ENCODE measurements at regions not wholly inside any gene's neighbourhood (a gene's known extent, or its start where the extent isn't known, plus 50 kb on each side); places are given as distances from the start of the nearest gene placed in this dataset.
"Not testable (repeated sequence)": the region's sequence is repeated elsewhere in the genome, so short reads cannot be mapped to it uniquely, and the experiment has no call there.

- no peak overlapping the region for H3K4me3 Mint-ChIP-seq
- DNase-seq (no peak), ATAC-seq (no peak)
- no peaks in the 10 kb centered on the region for H3K4me1 Mint-ChIP-seq
- peaks cover 6% of the 10 kb centered on the region for H3K27me3 Mint-ChIP-seq
- no peaks in the 10 kb centered on the region for H3K36me3 Mint-ChIP-seq (ENCODE audit: low read depth)
- no peaks in the 10 kb centered on the region for H3K9me3 ChIP-seq (ENCODE audit: control insufficient read depth, low read length, poor library complexity, severe bottlenecking)
- H3K27ac Mint-ChIP-seq = no peak overlapping the region
Measured at GRCh38 chr1:98157524-98158313, 236.9 kb upstream of the DPYD start.

GRCh38 chr1:98147280-98147679, 226.4 kb upstream of the DPYD start:
- no peak overlapping the region for H3K27ac Mint-ChIP-seq
- no peaks in the 10 kb centered on the region for H3K4me1 Mint-ChIP-seq
- no peaks in the 10 kb centered on the region for H3K36me3 Mint-ChIP-seq (ENCODE audit: low read depth)
- H3K9me3 ChIP-seq (ENCODE audit: control insufficient read depth, low read length, poor library complexity, severe bottlenecking) = no peaks in the 10 kb centered on the region
- no peak overlapping the region for H3K4me3 Mint-ChIP-seq
- DNase-seq (no peak), ATAC-seq (no peak)
- H3K27me3 Mint-ChIP-seq = no peaks in the 10 kb centered on the region

- Mint-ChIP-seq H3K4me3 (no peak overlapping the region), H3K27me3 (no peaks in the 10 kb centered on the region), H3K36me3 (ENCODE audit: low read depth) (no peaks in the 10 kb centered on the region), H3K4me1 (no peaks in the 10 kb centered on the region), H3K27ac (no peak overlapping the region)
- H3K9me3 ChIP-seq (ENCODE audit: control insufficient read depth, low read length, poor library complexity, severe bottlenecking) = no peaks in the 10 kb centered on the region
- DNase-seq (no peak), ATAC-seq (no peak)
Measured at GRCh38 chr1:98145655-98146054, 224.8 kb upstream of the DPYD start.

GRCh38 chr1:98143403-98143802, 222.6 kb upstream of the DPYD start:
- ATAC-seq (no peak), DNase-seq (no peak)
- no peaks in the 10 kb centered on the region for H3K4me1 Mint-ChIP-seq
- H3K36me3 Mint-ChIP-seq (ENCODE audit: low read depth) = no peaks in the 10 kb centered on the region
- no peak overlapping the region for H3K4me3 Mint-ChIP-seq
- no peak overlapping the region for H3K27ac Mint-ChIP-seq
- no peaks in the 10 kb centered on the region for H3K27me3 Mint-ChIP-seq
- H3K9me3 ChIP-seq (ENCODE audit: control insufficient read depth, low read length, poor library complexity, severe bottlenecking) = no peaks in the 10 kb centered on the region

- Mint-ChIP-seq H3K27me3 (peaks cover 6% of the 10 kb centered on the region), H3K4me1 (no peaks in the 10 kb centered on the region), H3K27ac (no peak overlapping the region), H3K36me3 (ENCODE audit: low read depth) (no peaks in the 10 kb centered on the region), H3K4me3 (no peak overlapping the region)
- DNase-seq (no peak), ATAC-seq (no peak)
- no peaks in the 10 kb centered on the region for H3K9me3 ChIP-seq (ENCODE audit: control insufficient read depth, low read length, poor library complexity, severe bottlenecking)
Measured at GRCh38 chr1:98133131-98133530, 212.3 kb upstream of the DPYD start.

GRCh38 chr1:98130408-98130807, 209.6 kb upstream of the DPYD start:
- Mint-ChIP-seq H3K27me3 (peaks cover 6% of the 10 kb centered on the region), H3K4me1 (no peaks in the 10 kb centered on the region), H3K36me3 (ENCODE audit: low read depth) (no peaks in the 10 kb centered on the region), H3K4me3 (no peak overlapping the region), H3K27ac (no peak overlapping the region)
- ATAC-seq (no peak), DNase-seq (no peak)
- no peaks in the 10 kb centered on the region for H3K9me3 ChIP-seq (ENCODE audit: control insufficient read depth, low read length, poor library complexity, severe bottlenecking)

- no peaks in the 10 kb centered on the region for H3K4me1 Mint-ChIP-seq
- no peak overlapping the region for H3K27ac Mint-ChIP-seq
- no peak for DNase-seq
- H3K36me3 Mint-ChIP-seq (ENCODE audit: low read depth) = no peaks in the 10 kb centered on the region
- H3K27me3 Mint-ChIP-seq = peaks cover 6% of the 10 kb centered on the region
- no peak for ATAC-seq
- no peak overlapping the region for H3K4me3 Mint-ChIP-seq
- no peaks in the 10 kb centered on the region for H3K9me3 ChIP-seq (ENCODE audit: control insufficient read depth, low read length, poor library complexity, severe bottlenecking)
Measured at GRCh38 chr1:98129491-98129890, 208.7 kb upstream of the DPYD start.

- no peak overlapping the region for H3K4me3 Mint-ChIP-seq
- H3K27ac Mint-ChIP-seq = no peak overlapping the region
- H3K27me3 Mint-ChIP-seq = no peaks in the 10 kb centered on the region
- H3K36me3 Mint-ChIP-seq (ENCODE audit: low read depth) = no peaks in the 10 kb centered on the region
- DNase-seq (no peak), ATAC-seq (no peak)
- no peaks in the 10 kb centered on the region for H3K4me1 Mint-ChIP-seq
- H3K9me3 ChIP-seq (ENCODE audit: control insufficient read depth, low read length, poor library complexity, severe bottlenecking) = no peaks in the 10 kb centered on the region
Measured at GRCh38 chr1:98126740-98127139, 205.9 kb upstream of the DPYD start.

- DNase-seq (no peak), ATAC-seq (no peak)
- no peak overlapping the region for H3K27ac Mint-ChIP-seq
- peaks cover under 1% of the 10 kb centered on the region for H3K27me3 Mint-ChIP-seq
- no peaks in the 10 kb centered on the region for H3K36me3 Mint-ChIP-seq (ENCODE audit: low read depth)
- no peak overlapping the region for H3K4me3 Mint-ChIP-seq
- H3K9me3 ChIP-seq (ENCODE audit: control insufficient read depth, low read length, poor library complexity, severe bottlenecking) = no peaks in the 10 kb centered on the region
- no peaks in the 10 kb centered on the region for H3K4me1 Mint-ChIP-seq
Measured at GRCh38 chr1:98121646-98122045, 200.8 kb upstream of the DPYD start.

- no peak for ATAC-seq
- Mint-ChIP-seq H3K36me3 (ENCODE audit: low read depth) (no peaks in the 10 kb centered on the region), H3K27me3 (peaks cover 7% of the 10 kb centered on the region), H3K4me3 (no peak overlapping the region), H3K27ac (no peak overlapping the region), H3K4me1 (no peaks in the 10 kb centered on the region)
- H3K9me3 ChIP-seq (ENCODE audit: control insufficient read depth, low read length, poor library complexity, severe bottlenecking) = no peaks in the 10 kb centered on the region
- no peak for DNase-seq
Measured at GRCh38 chr1:98119796-98120195, 199.0 kb upstream of the DPYD start.

- no peak overlapping the region for H3K4me3 Mint-ChIP-seq
- H3K27me3 Mint-ChIP-seq = peaks cover 7% of the 10 kb centered on the region
- no peaks in the 10 kb centered on the region for H3K9me3 ChIP-seq (ENCODE audit: control insufficient read depth, low read length, poor library complexity, severe bottlenecking)
- H3K36me3 Mint-ChIP-seq (ENCODE audit: low read depth) = no peaks in the 10 kb centered on the region
- H3K4me1 Mint-ChIP-seq = no peaks in the 10 kb centered on the region
- DNase-seq (no peak), ATAC-seq (no peak)
- H3K27ac Mint-ChIP-seq = no peak overlapping the region
Measured at GRCh38 chr1:98113811-98114210, 193.0 kb upstream of the DPYD start.

- H3K36me3 Mint-ChIP-seq (ENCODE audit: low read depth) = no peaks in the 10 kb centered on the region
- H3K9me3 ChIP-seq (ENCODE audit: control insufficient read depth, low read length, poor library complexity, severe bottlenecking) = no peaks in the 10 kb centered on the region
- ATAC-seq = no peak
- H3K27ac Mint-ChIP-seq = no peak overlapping the region
- DNase-seq = no peak
- H3K27me3 Mint-ChIP-seq = peaks cover 7% of the 10 kb centered on the region
- no peaks in the 10 kb centered on the region for H3K4me1 Mint-ChIP-seq
- H3K4me3 Mint-ChIP-seq = no peak overlapping the region
Measured at GRCh38 chr1:98112626-98113025, 191.8 kb upstream of the DPYD start.

- no peak for DNase-seq
- H3K36me3 Mint-ChIP-seq (ENCODE audit: low read depth) = no peaks in the 10 kb centered on the region
- H3K4me1 Mint-ChIP-seq = no peaks in the 10 kb centered on the region
- no peaks in the 10 kb centered on the region for H3K27me3 Mint-ChIP-seq
- H3K27ac Mint-ChIP-seq = no peak overlapping the region
- no peaks in the 10 kb centered on the region for H3K9me3 ChIP-seq (ENCODE audit: control insufficient read depth, low read length, poor library complexity, severe bottlenecking)
- ATAC-seq = no peak
- H3K4me3 Mint-ChIP-seq = no peak overlapping the region
Measured at GRCh38 chr1:98110674-98111073, 189.8 kb upstream of the DPYD start.

- not testable (repeated sequence) for ATAC-seq; H3K9me3 ChIP-seq (ENCODE audit: control insufficient read depth, low read length, poor library complexity, severe bottlenecking); H3K27ac Mint-ChIP-seq; DNase-seq; H3K4me3 Mint-ChIP-seq; H3K36me3 Mint-ChIP-seq (ENCODE audit: low read depth); H3K4me1 Mint-ChIP-seq; H3K27me3 Mint-ChIP-seq
Measured at GRCh38 chr1:98108378-98108777, 187.5 kb upstream of the DPYD start.
